GM12891 (cell line): ENCODE measurements at regions not wholly inside any gene's neighbourhood (a gene's known extent, or its start where the extent isn't known, plus 50 kb on each side); places are given as distances from the start of the nearest gene placed in this dataset.

Experiments used
- DNase-seq: peaks from one replicate; pipeline ENCODE4 v3.0.0; 2011; ENCODE audit warnings: low spot score; ENCODE audit not compliant: insufficient read length
- FAIRE-seq: peaks from 2 replicates; lab custom pipeline; 2011; peaks lifted over from hg19 to GRCh38; lab: Jason Lieb, UNC
- PAX5 ChIP-seq: IDR thresholded peaks from 2 replicates; pipeline ENCODE4 v1.6.1; 2011; ENCODE audit warnings: low read length, moderate library complexity, mild to moderate bottlenecking; ENCODE audit not compliant: insufficient read depth, severe bottlenecking
- POLR2A ChIP-seq: IDR thresholded peaks from 2 replicates; pipeline ENCODE4 v1.6.1; 2011; ENCODE audit warnings: low read depth, low read length, control low read depth
- POLR2AphosphoS5 ChIP-seq: IDR thresholded peaks from 2 replicates; pipeline ENCODE4 v1.6.1; 2011; ENCODE audit warnings: low read depth, low read length, control low read depth
- POU2F2 ChIP-seq: IDR thresholded peaks from 2 replicates; pipeline ENCODE4 v1.6.1; 2011; ENCODE audit warnings: low read depth, mild to moderate bottlenecking, control low read depth, low read length, moderate library complexity
- SPI1 ChIP-seq: IDR thresholded peaks from 2 replicates; pipeline ENCODE4 v1.6.1; 2011; ENCODE audit warnings: low read depth, low read length, control low read depth
- TAF1 ChIP-seq: IDR thresholded peaks from 2 replicates; pipeline ENCODE4 v1.6.1; 2011; ENCODE audit warnings: low read depth, low read length, control low read depth

- DNase-seq (no peak), FAIRE-seq (no peak)
- no peak for TF ChIP-seq POLR2A
- TF ChIP-seq TAF1, result no peak
- TF ChIP-seq PAX5, result no peak
- no peak for TF ChIP-seq POU2F2
- TF ChIP-seq SPI1, result no peak
- TF ChIP-seq POLR2AphosphoS5, result no peak
Measured at GRCh38 chr3:174336784-174337183, 522.4 kb upstream of the NAALADL2 start.

GRCh38 chr3:174337227-174337626, 521.9 kb upstream of the NAALADL2 start:
- TF ChIP-seq POLR2AphosphoS5, result no peak
- FAIRE-seq (no peak), DNase-seq (no peak)

- TF ChIP-seq POU2F2 (no peak), SPI1 (no peak), PAX5 (no peak), POLR2AphosphoS5 (no peak), TAF1 (no peak)
- DNase-seq (no peak), FAIRE-seq (no peak)
Measured at GRCh38 chr3:174340624-174341587, 518.2 kb upstream of the NAALADL2 start.

- FAIRE-seq (no peak), DNase-seq (no peak)
- no peak for TF ChIP-seq PAX5
- no peak for TF ChIP-seq POU2F2
- TF ChIP-seq TAF1, result no peak
- TF ChIP-seq POLR2A, result no peak
- no peak for TF ChIP-seq POLR2AphosphoS5
- TF ChIP-seq SPI1, result no peak
Measured at GRCh38 chr3:174342171-174342570, 517.0 kb upstream of the NAALADL2 start.

GRCh38 chr3:174342941-174343501, 516.1 kb upstream of the NAALADL2 start:
- TF ChIP-seq POU2F2 (no peak), POLR2AphosphoS5 (no peak), PAX5 (no peak), TAF1 (no peak), POLR2A (no peak)
- DNase-seq (no peak), FAIRE-seq (no peak)

GRCh38 chr3:174346141-174346540, 513.0 kb upstream of the NAALADL2 start:
- no peak for TF ChIP-seq PAX5
- FAIRE-seq, result no peak
- DNase-seq, result no peak

- FAIRE-seq (no peak), DNase-seq (no peak)
- TF ChIP-seq POU2F2 (no peak), POLR2A (no peak), TAF1 (no peak), POLR2AphosphoS5 (no peak), PAX5 (no peak), SPI1 (no peak)
Measured at GRCh38 chr3:174346571-174346970, 512.6 kb upstream of the NAALADL2 start.

GRCh38 chr3:174347474-174348138, 511.5 kb upstream of the NAALADL2 start:
- FAIRE-seq, result no peak
- DNase-seq, result no peak
- TF ChIP-seq TAF1 (no peak), POLR2AphosphoS5 (no peak), POU2F2 (no peak), SPI1 (no peak), POLR2A (no peak), PAX5 (no peak)

GRCh38 chr3:174352227-174352626, 506.9 kb upstream of the NAALADL2 start:
- DNase-seq (no peak), FAIRE-seq (no peak)
- TF ChIP-seq SPI1, result no peak
- no peak for TF ChIP-seq TAF1
- no peak for TF ChIP-seq POU2F2
- no peak for TF ChIP-seq POLR2A
- no peak for TF ChIP-seq PAX5
- TF ChIP-seq POLR2AphosphoS5, result no peak

- DNase-seq, result no peak
- FAIRE-seq, result no peak
- no peak for TF ChIP-seq SPI1
- no peak for TF ChIP-seq TAF1
- no peak for TF ChIP-seq PAX5
- no peak for TF ChIP-seq POU2F2
- TF ChIP-seq POLR2A, result no peak
- TF ChIP-seq POLR2AphosphoS5, result no peak
Measured at GRCh38 chr3:174355505-174355904, 503.6 kb upstream of the NAALADL2 start.
